Trophoblast cell (in vitro differentiated cells and primary cell): ENCODE measurements at regions not wholly inside any gene's neighbourhood (a gene's known extent, or its start where the extent isn't known, plus 50 kb on each side); places are given as distances from the start of the nearest gene placed in this dataset.

Source experiments
- DNase-seq, 2 donors: peaks; one replicate each; pipeline ENCODE4 v3.0.0-alpha.2; 2016
- H2AFZ ChIP-seq: 2 replicates; pipeline ENCODE4 v1.6.1; 2013; ENCODE audit warnings: low read length, moderate library complexity, mild to moderate bottlenecking; ENCODE audit not compliant: insufficient read depth, poor library complexity
- H2AK5ac ChIP-seq: 2 replicates; pipeline ENCODE4 v1.6.1; 2013; ENCODE audit warnings: mild to moderate bottlenecking, low read length
- H2BK120ac ChIP-seq: 2 replicates; pipeline ENCODE4 v1.6.1; 2013; ENCODE audit warnings: low read length, mild to moderate bottlenecking, moderate library complexity; ENCODE audit not compliant: insufficient read depth, poor library complexity
- H2BK12ac ChIP-seq: 2 replicates; pipeline ENCODE4 v1.6.1; 2013; ENCODE audit warnings: mild to moderate bottlenecking, low read length, moderate library complexity
- H2BK5ac ChIP-seq: 2 replicates; pipeline ENCODE4 v1.6.1; 2013; ENCODE audit warnings: low read length, low read depth, moderate library complexity, mild to moderate bottlenecking; ENCODE audit not compliant: poor library complexity
- H3K14ac ChIP-seq: 2 replicates; pipeline ENCODE4 v1.6.1; 2013; ENCODE audit warnings: mild to moderate bottlenecking, low read length
- H3K18ac ChIP-seq: 2 replicates; pipeline ENCODE4 v1.6.1; 2013; ENCODE audit warnings: mild to moderate bottlenecking, low read length
- H3K23ac ChIP-seq: 2 replicates; pipeline ENCODE4 v1.6.1; 2013; ENCODE audit warnings: low read length
- H3K27ac ChIP-seq: 2 replicates; pipeline ENCODE4 v1.5.1; 2013; ENCODE audit warnings: low read depth, mild to moderate bottlenecking, inconsistent platforms, low read length, moderate library complexity
- H3K27me3 ChIP-seq: 2 replicates; pipeline ENCODE4 v1.6.1; 2013; ENCODE audit warnings: inconsistent platforms, mild to moderate bottlenecking, low read length, moderate library complexity; ENCODE audit not compliant: insufficient read depth
- H3K36me3 ChIP-seq, 2 experiments: 1 replicate in 1 of 2; 2 replicates in 1 of 2; pipeline ENCODE4 v1.6.1; 2013; ENCODE audit warnings: low read length in 2 of 2, mild to moderate bottlenecking in 2 of 2, moderate library complexity in 1 of 2; ENCODE audit not compliant: insufficient read depth in 2 of 2, control insufficient read depth in 1 of 2
- H3K4ac ChIP-seq: 2 replicates; pipeline ENCODE4 v1.6.1; 2013; ENCODE audit warnings: low read depth, mild to moderate bottlenecking, low read length, moderate library complexity
- H3K4me1 ChIP-seq, 2 experiments: 1 replicate in 1 of 2; 2 replicates in 1 of 2; pipeline ENCODE4 v1.6.1; 2013; ENCODE audit warnings: low read length in 2 of 2, mild to moderate bottlenecking in 2 of 2, moderate library complexity in 1 of 2; ENCODE audit not compliant: insufficient read depth in 2 of 2, control insufficient read depth in 1 of 2
- H3K4me2 ChIP-seq: 2 replicates; pipeline ENCODE4 v1.6.1; 2013; ENCODE audit warnings: inconsistent platforms, mild to moderate bottlenecking, low read length, moderate library complexity
- H3K4me3 ChIP-seq: 2 replicates; pipeline ENCODE4 v1.5.1; 2013; ENCODE audit warnings: mild to moderate bottlenecking, low read depth, low read length, inconsistent platforms
- H3K79me1 ChIP-seq: one replicate; pipeline ENCODE4 v1.6.1; 2013; ENCODE audit warnings: low read length
- H3K79me2 ChIP-seq: 2 replicates; pipeline ENCODE4 v1.6.1; 2013; ENCODE audit warnings: low read length, mild to moderate bottlenecking; ENCODE audit not compliant: control insufficient read depth, insufficient read depth, poor library complexity
- H3K9ac ChIP-seq: 2 replicates; pipeline ENCODE4 v1.6.1; 2013; ENCODE audit warnings: mild to moderate bottlenecking, low read length
- H3K9me3 ChIP-seq: 2 replicates; pipeline ENCODE4 v1.6.1; 2013; ENCODE audit warnings: low read depth, mild to moderate bottlenecking, control low read depth, inconsistent platforms, low read length; ENCODE audit not compliant: insufficient read depth
- H4K12ac ChIP-seq: 2 replicates; pipeline ENCODE4 v1.6.1; 2013; ENCODE audit warnings: low read depth, mild to moderate bottlenecking, low read length, moderate library complexity
- H4K8ac ChIP-seq: 2 replicates; pipeline ENCODE4 v1.6.1; 2013; ENCODE audit warnings: low read depth, mild to moderate bottlenecking, low read length, moderate library complexity
- H4K91ac ChIP-seq: one replicate; pipeline ENCODE4 v1.6.1; 2013; ENCODE audit warnings: low read depth, mild to moderate bottlenecking, low read length, moderate library complexity
- WGBS: extraction: QIAGEN DNeasy Blood & Tissue Kit; methylation state at CpG from one replicate; pipeline ENCODE4 v1.1.7; 2013; ENCODE audit warnings: missing lambda C conversion rate; ENCODE audit not compliant: insufficient read length, insufficient coverage; ENCODE audit errors: extremely low coverage; 5-methylcytosine and 5-hydroxymethylcytosine counted together

DNA sequence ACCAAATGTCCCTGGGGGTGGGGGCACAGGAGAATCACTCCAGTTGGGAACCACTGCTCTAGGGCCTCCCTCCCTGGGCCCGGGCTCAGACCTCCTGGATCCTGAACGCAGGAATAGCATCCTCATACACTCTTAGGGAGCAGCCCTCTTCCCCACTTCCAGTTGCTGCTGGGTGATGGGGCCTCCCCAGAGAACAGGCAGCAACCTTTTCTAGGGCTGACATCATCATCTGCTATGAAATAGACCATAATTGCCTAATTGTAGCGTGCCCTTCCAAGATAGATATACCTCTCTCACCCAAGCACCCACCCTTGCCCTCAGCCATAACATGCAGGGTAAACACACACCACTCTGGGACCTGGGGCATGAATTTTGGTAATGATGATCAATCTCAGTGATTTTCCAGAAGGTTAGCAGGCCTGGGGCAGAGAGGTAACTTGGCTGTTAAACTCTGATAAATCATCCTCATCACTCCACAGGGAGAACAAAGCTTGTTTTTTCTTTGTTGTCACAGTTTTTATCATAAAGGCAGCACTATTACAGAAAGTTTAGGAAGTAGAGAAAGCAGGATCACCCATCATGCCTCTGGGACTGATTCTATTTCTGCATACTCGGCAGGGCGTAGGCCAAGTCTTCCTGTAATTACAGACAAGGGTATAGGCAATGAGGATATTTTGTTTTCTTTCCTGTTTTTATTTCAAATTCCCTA is 88.3 kb upstream of the PRDM11 start:
- no peak overlapping the region for H4K91ac ChIP-seq
- no peak overlapping the region for H2BK12ac ChIP-seq
- H4K8ac ChIP-seq: no peak overlapping the region
- H3K79me1 ChIP-seq: no peaks in the 10 kb centered on the region
- no peak overlapping the region for H3K4ac ChIP-seq
- no peak overlapping the region for H3K23ac ChIP-seq
- H3K18ac ChIP-seq: no peak overlapping the region
- H4K12ac ChIP-seq: no peak overlapping the region
- no CpG with 5 or more reads among the region's 5 CpGs for whole genome bisulfite sequencing
- H2BK120ac ChIP-seq: no peak overlapping the region
- DNase-seq: no peak
- H3K27ac ChIP-seq: no peak overlapping the region
- H3K4me3 ChIP-seq: no peak overlapping the region
- no peak overlapping the region for H3K9ac ChIP-seq
- no peaks in the 10 kb centered on the region for H3K36me3 ChIP-seq
- no peaks in the 10 kb centered on the region for H3K4me1 ChIP-seq
- H2AFZ ChIP-seq: no peak overlapping the region
- no peak overlapping the region for H2BK5ac ChIP-seq
- H3K4me2 ChIP-seq: no peak overlapping the region
- H2AK5ac ChIP-seq: no peak overlapping the region
- peaks cover 2% of the 10 kb centered on the region for H3K9me3 ChIP-seq
- no peak overlapping the region for H3K14ac ChIP-seq
- no peaks in the 10 kb centered on the region for H3K79me2 ChIP-seq
- H3K27me3 ChIP-seq: no peaks in the 10 kb centered on the region

DNA sequence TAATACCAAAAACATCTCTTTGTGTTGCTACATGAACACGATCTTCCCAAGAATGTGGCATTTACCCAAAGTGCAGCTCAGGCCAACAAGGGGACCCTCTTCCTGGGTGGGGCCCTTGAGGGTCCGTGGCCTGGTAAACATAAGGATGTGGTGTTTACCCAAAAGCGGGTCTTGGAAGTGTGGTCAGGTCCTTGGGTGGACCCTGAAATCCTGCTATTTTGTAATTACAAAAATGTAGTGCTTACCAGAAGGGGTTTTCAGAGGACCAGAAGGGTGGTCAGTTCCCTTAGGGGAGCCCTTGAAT is 87.8 kb upstream of the PRDM11 start:
- DNase-seq: no peak
- Histone ChIP-seq H4K8ac (no peak overlapping the region), H3K14ac (no peak overlapping the region), H3K79me1 (no peaks in the 10 kb centered on the region), H3K9me3 (peaks cover 2% of the 10 kb centered on the region), H4K91ac (no peak overlapping the region), H3K27me3 (no peaks in the 10 kb centered on the region), H3K18ac (no peak overlapping the region), H2BK5ac (no peak overlapping the region), H3K79me2 (no peaks in the 10 kb centered on the region), H3K4me2 (no peak overlapping the region), H3K23ac (no peak overlapping the region), H3K27ac (no peak overlapping the region), H3K4ac (no peak overlapping the region), H3K4me3 (no peak overlapping the region), H3K36me3 (no peaks in the 10 kb centered on the region), H2BK120ac (no peak overlapping the region), H3K4me1 (no peaks in the 10 kb centered on the region), H2AK5ac (no peak overlapping the region), H2AFZ (no peak overlapping the region), H3K9ac (no peak overlapping the region), H4K12ac (no peak overlapping the region), H2BK12ac (no peak overlapping the region)
- no CpG with 5 or more reads among the region's 3 CpGs for WGBS

DNA sequence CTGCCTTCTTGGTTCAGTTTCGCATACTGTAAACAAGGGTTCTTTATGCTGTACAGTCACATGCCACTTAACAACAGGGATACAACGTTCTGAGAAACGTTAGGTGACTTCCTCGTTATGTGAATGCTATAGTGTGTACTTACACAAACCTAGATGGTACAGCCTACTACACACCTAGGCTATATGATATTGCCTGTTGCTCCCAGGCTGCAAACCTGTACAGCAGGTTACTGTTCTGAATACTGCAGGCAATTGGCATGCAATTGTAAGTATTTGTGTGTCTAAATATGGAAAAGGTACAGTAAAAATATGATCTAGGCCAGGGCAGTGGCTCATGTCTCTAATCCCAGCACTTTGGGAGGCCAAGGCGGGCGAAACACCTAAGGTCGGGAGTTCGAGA is 85.7 kb upstream of the PRDM11 start:
- Histone ChIP-seq H3K4ac (no peak overlapping the region), H3K36me3 (no peaks in the 10 kb centered on the region), H2BK5ac (no peak overlapping the region), H2AFZ (no peak overlapping the region), H3K4me3 (no peak overlapping the region), H3K23ac (no peak overlapping the region), H3K27me3 (no peaks in the 10 kb centered on the region), H3K9me3 (peaks cover 3% of the 10 kb centered on the region), H3K79me2 (no peaks in the 10 kb centered on the region), H3K27ac (no peak overlapping the region), H4K12ac (no peak overlapping the region), H3K4me1 (no peaks in the 10 kb centered on the region), H4K91ac (no peak overlapping the region), H3K79me1 (no peaks in the 10 kb centered on the region), H3K9ac (no peak overlapping the region), H3K18ac (no peak overlapping the region), H2BK120ac (no peak overlapping the region), H3K14ac (no peak overlapping the region), H2BK12ac (no peak overlapping the region), H2AK5ac (no peak overlapping the region), H3K4me2 (no peak overlapping the region), H4K8ac (no peak overlapping the region)
- DNase-seq: peak; percentile 51 to 79
- no CpG with 5 or more reads among the region's 8 CpGs for WGBS

DNA sequence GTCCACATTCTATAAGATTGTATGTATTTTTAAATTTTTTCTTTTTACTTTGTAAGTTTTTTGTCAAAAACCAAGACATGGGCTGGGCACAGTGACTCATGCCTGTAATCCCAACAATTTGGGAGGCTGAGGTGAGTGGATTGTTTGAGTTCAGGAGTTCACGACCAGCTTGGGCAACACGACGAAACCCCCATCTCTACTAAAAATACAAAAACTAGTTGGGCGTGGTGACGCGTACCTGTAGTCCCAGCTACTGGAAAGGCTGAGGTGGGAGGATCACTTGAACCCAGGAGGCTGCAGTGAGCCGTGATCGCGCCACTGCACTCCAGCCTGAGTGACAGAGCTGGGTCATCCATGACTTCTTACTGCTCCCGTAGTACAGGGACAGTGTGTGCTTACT is 84.8 kb upstream of the PRDM11 start:
- H3K18ac ChIP-seq: no peak overlapping the region
- H2BK5ac ChIP-seq: no peak overlapping the region
- no peaks in the 10 kb centered on the region for H3K27me3 ChIP-seq
- H3K9me3 ChIP-seq: peaks cover 3% of the 10 kb centered on the region
- peak; percentile 63 to 82 for DNase-seq
- no peak overlapping the region for H2BK120ac ChIP-seq
- H3K4me2 ChIP-seq: no peak overlapping the region
- H3K79me2 ChIP-seq: no peaks in the 10 kb centered on the region
- H3K23ac ChIP-seq: no peak overlapping the region
- no peak overlapping the region for H2AK5ac ChIP-seq
- H4K91ac ChIP-seq: no peak overlapping the region
- no peaks in the 10 kb centered on the region for H3K36me3 ChIP-seq
- H3K9ac ChIP-seq: no peak overlapping the region
- no peak overlapping the region for H3K4ac ChIP-seq
- H4K12ac ChIP-seq: no peak overlapping the region
- no peaks in the 10 kb centered on the region for H3K4me1 ChIP-seq
- H3K14ac ChIP-seq: no peak overlapping the region
- no peaks in the 10 kb centered on the region for H3K79me1 ChIP-seq
- H2BK12ac ChIP-seq: no peak overlapping the region
- no peak overlapping the region for H4K8ac ChIP-seq
- WGBS: no CpG with 5 or more reads among the region's 10 CpGs
- peak overlapping the region; percentile 10 for H3K4me3 ChIP-seq
- H3K27ac ChIP-seq: no peak overlapping the region
- H2AFZ ChIP-seq: no peak overlapping the region
